Glutamatergic neuron (in vitro differentiated cells): ENCODE measurements at regions not wholly inside any gene's neighbourhood (a gene's known extent, or its start where the extent isn't known, plus 50 kb on each side); places are given as distances from the start of the nearest gene placed in this dataset.
A peak's percentile ranks its signal among the peaks of the same experiment; 100 is the strongest.
"Not testable (repeated sequence)": the region's sequence is repeated elsewhere in the genome, so short reads cannot be mapped to it uniquely, and the experiment has no call there.

Source experiments
- DNase-seq: peaks from one replicate; pipeline ENCODE4 v3.0.0; 2022
- H3K27ac Mint-ChIP-seq: one replicate; pipeline ENCODE4 v1.8.0; 2020; ENCODE audit warnings: mild to moderate bottlenecking, mixed read lengths, inconsistent platforms; ENCODE audit not compliant: unreplicated experiment
- H3K27me3 Mint-ChIP-seq: one replicate; pipeline ENCODE4 v1.8.0; 2020; ENCODE audit warnings: mild to moderate bottlenecking, moderate library complexity, mixed read lengths, inconsistent platforms; ENCODE audit not compliant: unreplicated experiment
- H3K36me3 Mint-ChIP-seq: one replicate; pipeline ENCODE4 v1.8.0; 2020; ENCODE audit warnings: mild to moderate bottlenecking, mixed read lengths, inconsistent platforms; ENCODE audit not compliant: unreplicated experiment
- H3K4me1 Mint-ChIP-seq: one replicate; pipeline ENCODE4 v1.8.0; 2020; ENCODE audit warnings: mild to moderate bottlenecking, low read depth, mixed read lengths, inconsistent platforms; ENCODE audit not compliant: unreplicated experiment
- H3K4me3 Mint-ChIP-seq: one replicate; pipeline ENCODE4 v1.8.0; 2020; ENCODE audit warnings: mild to moderate bottlenecking, mixed read lengths, inconsistent platforms; ENCODE audit not compliant: unreplicated experiment
- H3K9me3 Mint-ChIP-seq: one replicate; pipeline ENCODE4 v1.8.0; 2020; ENCODE audit warnings: mild to moderate bottlenecking, moderate library complexity, mixed read lengths, inconsistent platforms; ENCODE audit not compliant: unreplicated experiment
- TF ChIP-seq, protein P1 (sequence below): fragments of 200-600 bp; sonication (generic); IDR thresholded peaks from one replicate; pipeline ENCODE4 v1.5.0; 2021; ENCODE audit not compliant: partially characterized antibody, unreplicated experiment

GRCh38 chr1:47593598-47594285 lies 155.9 kb downstream of the FOXD2 start:
- H3K4me3 Mint-ChIP-seq = peak overlapping the region; percentile 77
- H3K4me1 Mint-ChIP-seq = peaks cover 3% of the 10 kb centered on the region
- TF ChIP-seq, protein P1, sequence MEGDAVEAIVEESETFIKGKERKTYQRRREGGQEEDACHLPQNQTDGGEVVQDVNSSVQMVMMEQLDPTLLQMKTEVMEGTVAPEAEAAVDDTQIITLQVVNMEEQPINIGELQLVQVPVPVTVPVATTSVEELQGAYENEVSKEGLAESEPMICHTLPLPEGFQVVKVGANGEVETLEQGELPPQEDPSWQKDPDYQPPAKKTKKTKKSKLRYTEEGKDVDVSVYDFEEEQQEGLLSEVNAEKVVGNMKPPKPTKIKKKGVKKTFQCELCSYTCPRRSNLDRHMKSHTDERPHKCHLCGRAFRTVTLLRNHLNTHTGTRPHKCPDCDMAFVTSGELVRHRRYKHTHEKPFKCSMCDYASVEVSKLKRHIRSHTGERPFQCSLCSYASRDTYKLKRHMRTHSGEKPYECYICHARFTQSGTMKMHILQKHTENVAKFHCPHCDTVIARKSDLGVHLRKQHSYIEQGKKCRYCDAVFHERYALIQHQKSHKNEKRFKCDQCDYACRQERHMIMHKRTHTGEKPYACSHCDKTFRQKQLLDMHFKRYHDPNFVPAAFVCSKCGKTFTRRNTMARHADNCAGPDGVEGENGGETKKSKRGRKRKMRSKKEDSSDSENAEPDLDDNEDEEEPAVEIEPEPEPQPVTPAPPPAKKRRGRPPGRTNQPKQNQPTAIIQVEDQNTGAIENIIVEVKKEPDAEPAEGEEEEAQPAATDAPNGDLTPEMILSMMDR = no peak
- H3K36me3 Mint-ChIP-seq = no peaks in the 10 kb centered on the region
- no peak overlapping the region for H3K27ac Mint-ChIP-seq
- no peak for DNase-seq
- H3K9me3 Mint-ChIP-seq = peaks cover 1% of the 10 kb centered on the region
- peaks cover 5% of the 10 kb centered on the region for H3K27me3 Mint-ChIP-seq

DNA sequence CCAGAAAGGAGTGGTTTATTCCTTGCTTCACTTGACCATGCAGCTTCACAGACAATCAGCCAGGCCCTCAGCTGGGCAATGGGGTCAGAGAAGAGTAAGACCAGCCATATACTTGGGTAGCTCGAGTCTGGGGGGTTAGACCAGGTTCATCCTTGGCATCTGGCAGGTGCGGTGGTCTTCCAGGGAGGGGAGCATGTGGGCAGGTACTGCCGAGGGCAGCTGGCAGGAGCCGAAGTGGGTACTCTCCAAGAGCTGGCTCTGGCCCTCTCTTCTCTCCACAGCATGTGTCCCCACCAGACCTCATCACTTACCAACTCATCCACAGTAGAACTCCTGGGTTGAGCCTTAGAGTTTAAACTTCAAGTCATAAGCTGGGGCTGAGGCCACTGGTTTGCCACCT lies 156.8 kb downstream of the FOXD2 start:
- peaks cover 5% of the 10 kb centered on the region for H3K27me3 Mint-ChIP-seq
- TF ChIP-seq, protein P1 = no peak
- no peak overlapping the region for H3K27ac Mint-ChIP-seq
- peaks cover 1% of the 10 kb centered on the region for H3K9me3 Mint-ChIP-seq
- peaks cover 3% of the 10 kb centered on the region for H3K4me1 Mint-ChIP-seq
- H3K4me3 Mint-ChIP-seq = no peak overlapping the region
- DNase-seq = no peak
- H3K36me3 Mint-ChIP-seq = peaks cover 6% of the 10 kb centered on the region

DNA sequence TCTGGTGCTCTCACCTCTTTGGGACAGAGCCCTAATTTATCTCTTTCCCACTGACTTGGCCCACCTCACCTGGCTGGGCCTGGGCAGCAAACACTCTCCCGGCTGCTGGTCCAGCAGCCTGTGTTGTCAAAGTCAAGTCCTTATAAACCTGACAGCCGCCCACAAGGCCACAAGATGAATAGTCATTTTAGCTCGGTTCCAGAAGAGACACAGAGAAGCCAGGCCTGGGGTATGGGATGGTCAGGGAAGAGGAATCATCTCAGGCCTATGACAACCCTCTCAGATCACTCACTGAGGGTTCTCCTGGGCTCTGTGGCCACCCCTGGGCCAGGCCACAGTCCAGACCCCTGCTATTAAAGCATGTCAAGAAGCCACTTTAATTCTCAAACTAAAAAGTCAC lies 158.5 kb downstream of the FOXD2 start:
- Mint-ChIP-seq H3K4me3 (no peak overlapping the region), H3K27me3 (peaks cover 5% of the 10 kb centered on the region), H3K9me3 (peaks cover 1% of the 10 kb centered on the region), H3K27ac (no peak overlapping the region), H3K4me1 (peaks cover 3% of the 10 kb centered on the region), H3K36me3 (peaks cover 11% of the 10 kb centered on the region)
- TF ChIP-seq, protein P1 = no peak
- no peak for DNase-seq

GRCh38 chr1:47598357-47598756 lies 160.5 kb downstream of the FOXD2 start:
- no peak for DNase-seq
- Mint-ChIP-seq H3K36me3 (peaks cover 26% of the 10 kb centered on the region), H3K4me1 (no peaks in the 10 kb centered on the region), H3K27me3 (no peaks in the 10 kb centered on the region), H3K4me3 (no peak overlapping the region), H3K9me3 (peaks cover 1% of the 10 kb centered on the region), H3K27ac (no peak overlapping the region)
- TF ChIP-seq, protein P1 = no peak

DNA sequence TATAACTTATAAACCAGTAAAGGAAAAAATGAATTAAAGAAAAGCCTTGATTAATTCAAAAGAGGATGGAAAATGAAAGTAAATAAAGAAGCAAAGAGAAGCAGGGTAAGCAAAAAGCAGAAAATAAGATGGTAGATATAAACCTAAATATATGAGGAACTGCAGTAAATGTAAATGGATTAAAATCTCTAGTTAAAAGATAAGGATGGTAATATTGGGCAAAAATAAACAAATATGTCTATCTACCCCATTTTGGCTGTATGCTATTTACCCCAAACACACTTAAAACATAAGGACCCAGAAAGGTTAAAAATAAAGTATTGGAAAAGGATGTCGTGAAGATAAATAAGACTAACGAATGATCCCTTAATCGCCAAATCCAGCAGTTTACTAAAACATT lies 161.9 kb downstream of the FOXD2 start:
- Mint-ChIP-seq H3K4me3 (no peak overlapping the region), H3K27me3 (no peaks in the 10 kb centered on the region), H3K4me1 (no peaks in the 10 kb centered on the region), H3K9me3 (no peaks in the 10 kb centered on the region), H3K27ac (no peak overlapping the region), H3K36me3 (peaks cover 26% of the 10 kb centered on the region)
- no peak for DNase-seq
- TF ChIP-seq, protein P1 = no peak

DNA sequence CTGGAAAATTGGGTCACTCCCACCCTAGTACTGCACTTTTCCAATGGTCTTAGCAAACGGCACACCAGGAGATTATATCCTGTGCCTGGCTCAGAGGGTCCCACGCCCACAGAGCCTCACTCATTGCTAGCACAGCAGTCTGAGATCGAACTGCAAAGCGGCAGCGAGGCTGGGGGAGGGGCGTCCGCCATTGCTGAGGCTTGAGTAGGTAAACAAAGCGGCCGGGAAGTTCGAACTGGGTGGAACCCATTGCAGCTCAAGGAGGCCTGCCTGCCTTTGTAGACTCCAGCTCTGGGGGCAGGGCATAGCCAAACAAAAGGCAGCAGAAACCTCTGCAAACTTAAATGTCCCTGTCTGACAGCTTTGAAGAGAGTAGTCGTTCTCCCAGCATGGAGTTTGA lies 164.6 kb downstream of the FOXD2 start:
- H3K4me1 Mint-ChIP-seq, H3K27me3 Mint-ChIP-seq, H3K4me3 Mint-ChIP-seq, H3K9me3 Mint-ChIP-seq, DNase-seq, H3K27ac Mint-ChIP-seq: not testable (repeated sequence)
- peaks cover 29% of the 10 kb centered on the region for H3K36me3 Mint-ChIP-seq

DNA sequence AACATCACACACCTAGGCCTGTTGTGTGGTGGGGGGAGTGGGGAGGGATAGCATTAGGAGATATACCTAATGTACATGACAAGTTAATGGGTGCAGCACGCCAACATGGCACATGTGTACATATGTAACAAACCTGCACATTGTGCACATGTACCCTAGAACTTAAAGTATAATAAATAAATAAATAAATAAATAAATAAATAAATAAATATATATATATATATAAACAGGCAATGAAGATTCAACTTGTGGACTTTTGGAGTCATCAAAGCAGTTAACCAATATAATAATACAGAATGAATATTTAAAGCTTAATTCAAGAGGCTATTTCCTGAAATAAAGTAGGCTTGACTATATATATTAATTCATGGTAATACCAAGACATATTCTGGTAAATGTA lies 167.0 kb downstream of the FOXD2 start:
- H3K27me3 Mint-ChIP-seq, H3K27ac Mint-ChIP-seq, H3K4me1 Mint-ChIP-seq, DNase-seq, H3K9me3 Mint-ChIP-seq, H3K4me3 Mint-ChIP-seq: not testable (repeated sequence)
- H3K36me3 Mint-ChIP-seq = peaks cover 40% of the 10 kb centered on the region
